Uterus (tissue), 3 donors: ENCODE measurements at regions not wholly inside any gene's neighbourhood (a gene's known extent, or its start where the extent isn't known, plus 50 kb on each side); places are given as distances from the start of the nearest gene placed in this dataset.

Experiments
- DNase-seq, 2 donors: peaks; one replicate each; pipeline ENCODE4 v3.0.0-alpha.2; 2019 to 2020
- H3K27ac ChIP-seq, 2 donors: fragments of 200-600 bp; sonication (generic); 1 replicate in 1 of 2; 2 replicates in 1 of 2; pipeline ENCODE4 v1.5.1; 2016 to 2018
- H3K27me3 ChIP-seq, 2 donors: fragments of 200-600 bp; sonication (generic); one replicate each; pipeline ENCODE4 v1.5.1; 2018 to 2019; ENCODE audit warnings: control low read depth in 1 of 2
- H3K36me3 ChIP-seq, 2 donors: fragments of 200-600 bp; sonication (generic); one replicate each; pipeline ENCODE4 v1.5.1; 2019; ENCODE audit warnings: control low read depth in 1 of 2
- H3K4me1 ChIP-seq, 2 donors: fragments of 200-600 bp; sonication (generic); one replicate each; pipeline ENCODE4 v1.5.1; 2018 to 2019; ENCODE audit warnings: control low read depth in 1 of 2
- H3K4me3 ChIP-seq, 2 donors: fragments of 200-600 bp; sonication (generic); 1 replicate in 1 of 2; 2 replicates in 1 of 2; pipeline ENCODE4 v1.5.1; 2018 to 2019; ENCODE audit warnings: mild to moderate bottlenecking in 1 of 2
- H3K9me3 ChIP-seq, 2 donors: fragments of 200-600 bp; sonication (generic); one replicate each; pipeline ENCODE4 v1.5.1; 2019; ENCODE audit warnings: control low read depth in 1 of 2
- POLR2A ChIP-seq, 2 donors: fragments of 450-650 bp; IDR thresholded peaks; one replicate each; pipeline ENCODE4 v1.6.1; 2016; ENCODE audit warnings: antibody characterized with exemption in 2 of 2, mild to moderate bottlenecking in 1 of 2, moderate library complexity in 1 of 2
- intact Hi-C: fragments of 100-400 bp; cut with DNase I; formaldehyde crosslinking; loops from one replicate; pipeline ENCODE4 v1.15.1; 2023; ENCODE audit warnings: low total_unique reads
- TF ChIP-seq, protein P1 (sequence below), 4 experiments: fragments of 200-600 bp in 2 of 4; fragments of 450-650 bp in 2 of 4; sonication (generic) in 2 of 4; IDR thresholded peaks; one replicate each; pipeline ENCODE4 v1.5.1; 2016 to 2019; ENCODE audit warnings: antibody characterized with exemption in 4 of 4, mild to moderate bottlenecking in 2 of 4, moderate library complexity in 1 of 4
- donor health status: DM: yes; HTN: yes; CAD: no.

GRCh38 chr3:31440878-31441277 is 91.8 kb upstream of the STT3B start:
- DNase-seq: no peak
- Histone ChIP-seq H3K36me3 (no peaks in the 10 kb centered on the region), H3K27ac (no peak overlapping the region), H3K27me3 (no peaks in the 10 kb centered on the region), H3K4me1 (no peaks in the 10 kb centered on the region), H3K4me3 (no peak overlapping the region), H3K9me3 (no peaks in the 10 kb centered on the region)
- intact Hi-C loops: no loop called here
- no peak for TF ChIP-seq POLR2A (IDR thresholded peaks at IDR 0.05)
- TF ChIP-seq, protein P1, sequence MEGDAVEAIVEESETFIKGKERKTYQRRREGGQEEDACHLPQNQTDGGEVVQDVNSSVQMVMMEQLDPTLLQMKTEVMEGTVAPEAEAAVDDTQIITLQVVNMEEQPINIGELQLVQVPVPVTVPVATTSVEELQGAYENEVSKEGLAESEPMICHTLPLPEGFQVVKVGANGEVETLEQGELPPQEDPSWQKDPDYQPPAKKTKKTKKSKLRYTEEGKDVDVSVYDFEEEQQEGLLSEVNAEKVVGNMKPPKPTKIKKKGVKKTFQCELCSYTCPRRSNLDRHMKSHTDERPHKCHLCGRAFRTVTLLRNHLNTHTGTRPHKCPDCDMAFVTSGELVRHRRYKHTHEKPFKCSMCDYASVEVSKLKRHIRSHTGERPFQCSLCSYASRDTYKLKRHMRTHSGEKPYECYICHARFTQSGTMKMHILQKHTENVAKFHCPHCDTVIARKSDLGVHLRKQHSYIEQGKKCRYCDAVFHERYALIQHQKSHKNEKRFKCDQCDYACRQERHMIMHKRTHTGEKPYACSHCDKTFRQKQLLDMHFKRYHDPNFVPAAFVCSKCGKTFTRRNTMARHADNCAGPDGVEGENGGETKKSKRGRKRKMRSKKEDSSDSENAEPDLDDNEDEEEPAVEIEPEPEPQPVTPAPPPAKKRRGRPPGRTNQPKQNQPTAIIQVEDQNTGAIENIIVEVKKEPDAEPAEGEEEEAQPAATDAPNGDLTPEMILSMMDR (IDR thresholded peaks at IDR 0.05): no peak

DNA sequence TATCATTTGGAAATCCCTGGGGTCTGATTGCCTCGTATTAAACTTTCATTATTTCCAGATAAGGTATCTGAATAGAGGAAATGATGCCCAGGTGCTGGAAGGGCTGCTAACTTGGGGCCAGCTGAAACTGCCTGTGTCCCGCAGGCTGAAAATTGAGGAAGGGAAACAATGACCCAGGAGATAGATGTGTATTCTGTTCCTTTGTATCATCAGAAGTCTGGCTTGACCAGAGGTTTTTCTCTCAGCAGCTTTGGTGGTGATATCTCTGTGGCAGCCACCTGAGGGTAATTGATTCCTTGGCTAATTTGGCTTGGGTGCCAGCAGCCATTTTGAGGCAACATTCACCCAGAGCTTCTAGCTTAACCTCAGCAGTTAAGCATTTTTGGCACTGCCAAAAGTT is 90.0 kb upstream of the STT3B start:
- Histone ChIP-seq H3K4me3 (no peak overlapping the region), H3K27ac (no peak overlapping the region), H3K36me3 (no peaks in the 10 kb centered on the region), H3K4me1 (no peaks in the 10 kb centered on the region), H3K9me3 (no peaks in the 10 kb centered on the region), H3K27me3 (no peaks in the 10 kb centered on the region)
- intact Hi-C loops: no loop called here
- TF ChIP-seq, protein P1 (IDR thresholded peaks at IDR 0.05): no peak
- no peak for TF ChIP-seq POLR2A (IDR thresholded peaks at IDR 0.05)
- DNase-seq: no peak

DNA sequence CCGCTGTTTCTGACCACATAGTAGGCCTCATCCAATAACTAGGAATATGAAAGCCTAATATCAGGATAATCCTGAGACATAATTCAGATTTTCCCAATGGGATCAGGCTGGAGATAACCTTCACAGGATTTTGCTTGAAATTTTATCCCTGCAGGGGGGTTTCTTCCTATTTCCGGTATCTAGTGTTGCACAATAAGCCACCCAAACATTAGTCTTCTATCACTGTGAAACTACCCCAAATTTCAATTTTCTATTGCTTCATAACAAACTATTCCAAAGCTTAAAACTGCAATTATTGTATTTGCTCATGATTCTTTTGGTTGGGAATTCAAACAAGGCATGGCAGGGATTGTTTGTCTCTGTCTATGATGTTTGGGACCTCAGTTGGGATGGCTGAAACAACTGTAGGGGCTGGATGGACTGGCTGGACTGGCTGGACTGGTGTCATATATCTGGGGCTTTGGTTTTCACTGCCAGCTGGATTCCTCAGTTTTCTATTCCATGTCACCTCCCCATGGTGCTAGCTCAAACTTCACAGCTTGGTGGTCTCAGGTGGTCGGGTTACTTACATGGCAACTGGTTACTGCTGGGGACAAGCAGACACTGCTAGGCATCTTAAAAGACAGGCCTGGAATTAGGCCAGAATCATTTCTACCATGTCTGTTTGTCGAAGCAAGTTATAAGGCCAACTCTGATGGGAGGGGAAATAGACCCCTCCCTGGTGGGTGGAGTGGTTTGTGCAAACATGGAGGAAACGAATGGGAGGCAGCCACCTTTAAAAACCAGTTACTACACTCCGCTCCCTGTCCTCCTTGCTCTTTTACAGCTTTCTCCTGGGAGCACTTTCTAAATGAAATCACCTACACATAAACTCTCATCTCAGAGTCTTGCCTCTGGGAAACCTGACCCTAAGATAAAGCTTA is 88.2 kb upstream of the STT3B start:
- intact Hi-C loops: no loop called here
- H3K27ac ChIP-seq: no peak overlapping the region
- no peaks in the 10 kb centered on the region for H3K9me3 ChIP-seq

GRCh38 chr3:31445701-31446100 is 87.0 kb upstream of the STT3B start:
- H3K36me3 ChIP-seq: no peaks in the 10 kb centered on the region
- intact Hi-C loops: no loop called here
- no peak overlapping the region for H3K27ac ChIP-seq
- H3K4me3 ChIP-seq: no peak overlapping the region
- H3K27me3 ChIP-seq: no peaks in the 10 kb centered on the region
- no peak for DNase-seq
- H3K4me1 ChIP-seq: no peaks in the 10 kb centered on the region
- TF ChIP-seq, protein P1 (IDR thresholded peaks at IDR 0.05): no peak
- no peak for TF ChIP-seq POLR2A (IDR thresholded peaks at IDR 0.05)
- H3K9me3 ChIP-seq: no peaks in the 10 kb centered on the region

More for the DNA sequence above, 88.2 kb upstream of the STT3B start:
- no peaks in the 10 kb centered on the region for H3K36me3 ChIP-seq
- H3K27me3 ChIP-seq: no peaks in the 10 kb centered on the region
- no peak for DNase-seq
- no peaks in the 10 kb centered on the region for H3K4me1 ChIP-seq
- no peak overlapping the region for H3K4me3 ChIP-seq
- no peak for TF ChIP-seq POLR2A (IDR thresholded peaks at IDR 0.05)
- TF ChIP-seq, protein P1 (IDR thresholded peaks at IDR 0.05): no peak

DNA sequence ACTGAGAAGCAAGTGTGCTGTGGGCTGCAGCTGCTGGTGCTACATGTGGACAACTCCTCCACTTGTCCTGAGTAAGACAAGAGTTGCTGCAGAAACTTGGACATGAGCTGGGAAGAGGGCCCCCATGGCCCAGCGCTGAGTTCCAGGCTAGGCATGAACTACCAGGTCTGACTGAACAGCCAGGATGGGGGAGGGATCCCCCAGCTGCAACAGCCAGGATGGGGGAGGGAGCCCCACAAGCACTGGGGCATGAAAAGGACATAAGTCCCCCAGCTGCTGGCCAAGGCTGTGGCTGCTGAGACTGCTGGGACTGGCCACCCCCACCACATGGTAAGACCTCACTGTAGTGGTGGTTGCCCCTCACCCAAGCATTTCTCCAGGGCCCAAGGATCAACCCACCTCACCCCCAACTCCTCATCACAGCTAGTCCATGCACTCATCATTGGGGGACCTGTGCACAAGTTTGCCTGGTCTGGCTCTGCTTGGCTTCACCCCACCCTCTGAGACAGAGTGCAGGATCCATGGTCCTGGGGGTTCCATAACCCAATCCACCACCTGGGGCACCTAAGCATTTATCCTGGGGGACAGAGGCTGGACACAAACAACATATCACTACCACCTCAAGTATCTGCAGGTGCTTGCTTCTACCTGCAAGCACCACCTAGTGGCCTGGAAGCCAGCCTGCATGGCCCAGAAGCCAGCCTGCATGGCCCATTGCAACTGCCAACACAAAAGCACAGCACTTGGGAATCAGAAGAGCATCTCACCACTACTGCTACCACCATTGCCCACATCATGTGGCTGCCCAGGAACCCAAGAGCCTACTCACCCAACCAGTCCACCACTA is 84.5 kb upstream of the STT3B start:
- no peaks in the 10 kb centered on the region for H3K9me3 ChIP-seq
- H3K27ac ChIP-seq: no peak overlapping the region
- no peaks in the 10 kb centered on the region for H3K27me3 ChIP-seq
- H3K36me3 ChIP-seq: no peaks in the 10 kb centered on the region
- DNase-seq: no peak
- intact Hi-C loops: no loop called here
- H3K4me1 ChIP-seq: no peaks in the 10 kb centered on the region
- no peak for TF ChIP-seq POLR2A (IDR thresholded peaks at IDR 0.05)
- H3K4me3 ChIP-seq: no peak overlapping the region
